Stimulated activated naive CD8-positive, alpha-beta T cell treated with anti-CD3 and anti-CD28 coated beads, Interleukin-15, amount 100 ng/mL, for 72 hours (primary cell): ENCODE measurements at regions not wholly inside any gene's neighbourhood (a gene's known extent, or its start where the extent isn't known, plus 50 kb on each side); places are given as distances from the start of the nearest gene placed in this dataset.

Experiments
- ATAC-seq: fragments of 150-1000 bp; cut with Tn5 transposase; 2 replicates; pipeline ENCODE4 v1.10.0; 2021; ENCODE audit warnings: mild to moderate bottlenecking, moderate library complexity
- DNase-seq, 2 donors: peaks; one replicate each; pipeline ENCODE4 v3.0.0; 2021 to 2022
- H3K27ac Mint-ChIP-seq, 2 donors: one replicate each; pipeline ENCODE4 v1.8.0; 2022; ENCODE audit warnings: mild to moderate bottlenecking in 2 of 2, mixed read lengths in 2 of 2, moderate library complexity in 2 of 2
- H3K27me3 Mint-ChIP-seq: one replicate; pipeline ENCODE4 v1.8.0; 2022; ENCODE audit warnings: mixed read lengths
- H3K4me1 Mint-ChIP-seq: one replicate; pipeline ENCODE4 v1.8.0; 2022; ENCODE audit warnings: mild to moderate bottlenecking, mixed read lengths
- H3K4me3 Mint-ChIP-seq, 2 donors: one replicate each; pipeline ENCODE4 v1.8.0; 2022; ENCODE audit warnings: mild to moderate bottlenecking in 2 of 2, mixed read lengths in 2 of 2, moderate library complexity in 1 of 2
- H3K9me3 Mint-ChIP-seq, 2 donors: one replicate each; pipeline ENCODE4 v1.8.0; 2022; ENCODE audit warnings: mixed read lengths in 2 of 2

GRCh38 chr9:107720501-107720900 lies 230.9 kb upstream of the KLF4 start:
- ATAC-seq (no peak), DNase-seq (no peak)
- Mint-ChIP-seq H3K9me3 (peaks cover 5 to 22% of the 10 kb centered on the region in 2 donors), H3K27me3 (no peaks in the 10 kb centered on the region), H3K4me3 (no peak overlapping the region), H3K4me1 (no peaks in the 10 kb centered on the region), H3K27ac (no peak overlapping the region)

GRCh38 chr9:107717529-107718314 lies 228.2 kb upstream of the KLF4 start:
- ATAC-seq (no peak), DNase-seq (no peak)
- Mint-ChIP-seq H3K27me3 (no peaks in the 10 kb centered on the region), H3K4me3 (no peak overlapping the region), H3K9me3 (peaks cover 3 to 25% of the 10 kb centered on the region in 2 donors), H3K27ac (no peak overlapping the region), H3K4me1 (no peaks in the 10 kb centered on the region)

GRCh38 chr9:107715740-107716139 lies 226.2 kb upstream of the KLF4 start:
- no peaks in the 10 kb centered on the region for H3K4me1 Mint-ChIP-seq
- peaks cover 3 to 35% of the 10 kb centered on the region in 2 donors for H3K9me3 Mint-ChIP-seq
- DNase-seq (no peak), ATAC-seq (no peak)
- H3K4me3 Mint-ChIP-seq, result no peak overlapping the region
- no peaks in the 10 kb centered on the region for H3K27me3 Mint-ChIP-seq
- no peak overlapping the region for H3K27ac Mint-ChIP-seq

- H3K4me1 Mint-ChIP-seq, result no peaks in the 10 kb centered on the region
- DNase-seq (no peak), ATAC-seq (no peak)
- no peak overlapping the region for H3K4me3 Mint-ChIP-seq
- no peaks in the 10 kb centered on the region for H3K27me3 Mint-ChIP-seq
- peak overlapping the region in 1 of 2 donors; percentile 86 for H3K27ac Mint-ChIP-seq
- H3K9me3 Mint-ChIP-seq, result peaks cover 3 to 32% of the 10 kb centered on the region in 2 donors
Measured at GRCh38 chr9:107713470-107713869, 223.9 kb upstream of the KLF4 start.

- Mint-ChIP-seq H3K27ac (no peak overlapping the region), H3K4me3 (no peak overlapping the region), H3K4me1 (no peaks in the 10 kb centered on the region), H3K27me3 (no peaks in the 10 kb centered on the region), H3K9me3 (peaks cover 3 to 27% of the 10 kb centered on the region in 2 donors)
- DNase-seq, result no peak
- no peak for ATAC-seq
Measured at GRCh38 chr9:107712390-107712789, 222.8 kb upstream of the KLF4 start.

- no peak for ATAC-seq
- no peak overlapping the region for H3K27ac Mint-ChIP-seq
- no peak overlapping the region for H3K4me3 Mint-ChIP-seq
- H3K27me3 Mint-ChIP-seq, result no peaks in the 10 kb centered on the region
- peaks cover 3 to 22% of the 10 kb centered on the region in 2 donors for H3K9me3 Mint-ChIP-seq
- no peaks in the 10 kb centered on the region for H3K4me1 Mint-ChIP-seq
- DNase-seq, result no peak
Measured at GRCh38 chr9:107711542-107711941, 222.0 kb upstream of the KLF4 start.

- DNase-seq, result no peak
- ATAC-seq, result no peak
- Mint-ChIP-seq H3K4me3 (no peak overlapping the region), H3K27ac (no peak overlapping the region), H3K9me3 (peaks cover 3 to 22% of the 10 kb centered on the region in 2 donors), H3K4me1 (no peaks in the 10 kb centered on the region), H3K27me3 (no peaks in the 10 kb centered on the region)
Measured at GRCh38 chr9:107710953-107711352, 221.4 kb upstream of the KLF4 start.

- DNase-seq, result no peak
- ATAC-seq, result no peak
- H3K9me3 Mint-ChIP-seq, result peaks cover 3 to 22% of the 10 kb centered on the region in 2 donors
- H3K27me3 Mint-ChIP-seq, result no peaks in the 10 kb centered on the region
- no peak overlapping the region for H3K4me3 Mint-ChIP-seq
- no peak overlapping the region for H3K27ac Mint-ChIP-seq
- H3K4me1 Mint-ChIP-seq, result no peaks in the 10 kb centered on the region
Measured at GRCh38 chr9:107710546-107710945, 221.0 kb upstream of the KLF4 start.

GRCh38 chr9:107708791-107709190 lies 219.2 kb upstream of the KLF4 start:
- ATAC-seq (no peak), DNase-seq (no peak)
- Mint-ChIP-seq H3K4me3 (no peak overlapping the region), H3K27ac (no peak overlapping the region), H3K4me1 (no peaks in the 10 kb centered on the region), H3K27me3 (no peaks in the 10 kb centered on the region), H3K9me3 (peaks cover 3 to 25% of the 10 kb centered on the region in 2 donors)

- H3K4me3 Mint-ChIP-seq, result no peak overlapping the region
- no peaks in the 10 kb centered on the region for H3K4me1 Mint-ChIP-seq
- peaks cover 0 to 26% of the 10 kb centered on the region in 2 donors for H3K9me3 Mint-ChIP-seq
- no peaks in the 10 kb centered on the region for H3K27me3 Mint-ChIP-seq
- no peak for ATAC-seq
- no peak overlapping the region for H3K27ac Mint-ChIP-seq
- DNase-seq, result no peak
Measured at GRCh38 chr9:107707915-107708441, 218.4 kb upstream of the KLF4 start.

- no peak overlapping the region for H3K4me3 Mint-ChIP-seq
- DNase-seq, result no peak
- ATAC-seq, result no peak
- H3K9me3 Mint-ChIP-seq, result peaks cover 0 to 25% of the 10 kb centered on the region in 2 donors
- no peaks in the 10 kb centered on the region for H3K4me1 Mint-ChIP-seq
- H3K27ac Mint-ChIP-seq, result no peak overlapping the region
- no peaks in the 10 kb centered on the region for H3K27me3 Mint-ChIP-seq
Measured at GRCh38 chr9:107707428-107707837, 217.9 kb upstream of the KLF4 start.

GRCh38 chr9:107706701-107707427 lies 217.3 kb upstream of the KLF4 start:
- DNase-seq (no peak), ATAC-seq (no peak)
- Mint-ChIP-seq H3K4me1 (no peaks in the 10 kb centered on the region), H3K4me3 (no peak overlapping the region), H3K27ac (no peak overlapping the region), H3K27me3 (no peaks in the 10 kb centered on the region), H3K9me3 (peaks cover 0 to 27% of the 10 kb centered on the region in 2 donors)

GRCh38 chr9:107705521-107705920 lies 216.0 kb upstream of the KLF4 start:
- no peaks in the 10 kb centered on the region for H3K4me1 Mint-ChIP-seq
- no peak overlapping the region for H3K4me3 Mint-ChIP-seq
- no peaks in the 10 kb centered on the region for H3K27me3 Mint-ChIP-seq
- ATAC-seq (no peak), DNase-seq (no peak)
- H3K27ac Mint-ChIP-seq, result no peak overlapping the region
- H3K9me3 Mint-ChIP-seq, result peaks cover 0 to 17% of the 10 kb centered on the region in 2 donors

GRCh38 chr9:107704774-107705173 lies 215.2 kb upstream of the KLF4 start:
- DNase-seq (no peak), ATAC-seq (no peak)
- Mint-ChIP-seq H3K27me3 (no peaks in the 10 kb centered on the region), H3K4me3 (no peak overlapping the region), H3K9me3 (peaks cover 0 to 17% of the 10 kb centered on the region in 2 donors), H3K4me1 (no peaks in the 10 kb centered on the region), H3K27ac (no peak overlapping the region)

- H3K27me3 Mint-ChIP-seq, result no peaks in the 10 kb centered on the region
- peaks cover 0 to 17% of the 10 kb centered on the region in 2 donors for H3K9me3 Mint-ChIP-seq
- H3K4me3 Mint-ChIP-seq, result no peak overlapping the region
- no peak overlapping the region for H3K27ac Mint-ChIP-seq
- H3K4me1 Mint-ChIP-seq, result no peaks in the 10 kb centered on the region
- no peak for DNase-seq
- ATAC-seq, result no peak
Measured at GRCh38 chr9:107703651-107704050, 214.1 kb upstream of the KLF4 start.

- ATAC-seq, result no peak
- Mint-ChIP-seq H3K4me3 (no peak overlapping the region), H3K27ac (peak overlapping the region in 1 of 2 donors; percentile 31), H3K4me1 (no peaks in the 10 kb centered on the region), H3K27me3 (peaks cover 6% of the 10 kb centered on the region), H3K9me3 (peaks cover 6 to 30% of the 10 kb centered on the region in 2 donors)
- DNase-seq, result no peak
Measured at GRCh38 chr9:107700847-107701246, 211.3 kb upstream of the KLF4 start.
